ENCODE measurements at regions not wholly inside any gene's neighbourhood (a gene's known extent, or its start where the extent isn't known, plus 50 kb on each side); places are given as distances from the start of the nearest gene placed in this dataset.

DNA sequence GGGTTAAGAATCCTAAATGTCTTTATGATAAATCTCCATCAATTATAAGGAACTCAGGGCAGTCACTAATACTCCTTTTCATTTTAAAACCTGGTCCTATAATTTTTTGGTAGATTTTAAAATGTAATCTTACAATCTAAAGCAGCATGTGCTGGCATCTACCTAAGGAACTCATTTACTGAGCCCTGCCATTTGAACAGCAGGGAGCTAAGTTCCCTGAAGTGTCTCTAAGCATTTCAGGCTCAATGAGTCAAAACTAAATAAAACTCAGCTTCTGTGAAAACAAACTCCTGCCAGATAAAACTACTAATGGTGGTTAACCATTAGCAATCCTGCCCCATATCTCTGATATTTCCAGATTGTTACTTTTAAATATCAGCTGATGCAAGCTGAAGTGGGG is 1371.8 kb upstream of the PRMT6 start:
- TF ChIP-seq, protein P1, sequence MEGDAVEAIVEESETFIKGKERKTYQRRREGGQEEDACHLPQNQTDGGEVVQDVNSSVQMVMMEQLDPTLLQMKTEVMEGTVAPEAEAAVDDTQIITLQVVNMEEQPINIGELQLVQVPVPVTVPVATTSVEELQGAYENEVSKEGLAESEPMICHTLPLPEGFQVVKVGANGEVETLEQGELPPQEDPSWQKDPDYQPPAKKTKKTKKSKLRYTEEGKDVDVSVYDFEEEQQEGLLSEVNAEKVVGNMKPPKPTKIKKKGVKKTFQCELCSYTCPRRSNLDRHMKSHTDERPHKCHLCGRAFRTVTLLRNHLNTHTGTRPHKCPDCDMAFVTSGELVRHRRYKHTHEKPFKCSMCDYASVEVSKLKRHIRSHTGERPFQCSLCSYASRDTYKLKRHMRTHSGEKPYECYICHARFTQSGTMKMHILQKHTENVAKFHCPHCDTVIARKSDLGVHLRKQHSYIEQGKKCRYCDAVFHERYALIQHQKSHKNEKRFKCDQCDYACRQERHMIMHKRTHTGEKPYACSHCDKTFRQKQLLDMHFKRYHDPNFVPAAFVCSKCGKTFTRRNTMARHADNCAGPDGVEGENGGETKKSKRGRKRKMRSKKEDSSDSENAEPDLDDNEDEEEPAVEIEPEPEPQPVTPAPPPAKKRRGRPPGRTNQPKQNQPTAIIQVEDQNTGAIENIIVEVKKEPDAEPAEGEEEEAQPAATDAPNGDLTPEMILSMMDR (conservative IDR thresholded peaks at IDR 0.05; ENCODE audit: low read depth, low read length), result no peak
- H3K4me3 ChIP-seq (ENCODE audit: low read depth, low read length), result no peak overlapping the region
- no peak for DNase-seq (ENCODE audit: low read depth)

DNA sequence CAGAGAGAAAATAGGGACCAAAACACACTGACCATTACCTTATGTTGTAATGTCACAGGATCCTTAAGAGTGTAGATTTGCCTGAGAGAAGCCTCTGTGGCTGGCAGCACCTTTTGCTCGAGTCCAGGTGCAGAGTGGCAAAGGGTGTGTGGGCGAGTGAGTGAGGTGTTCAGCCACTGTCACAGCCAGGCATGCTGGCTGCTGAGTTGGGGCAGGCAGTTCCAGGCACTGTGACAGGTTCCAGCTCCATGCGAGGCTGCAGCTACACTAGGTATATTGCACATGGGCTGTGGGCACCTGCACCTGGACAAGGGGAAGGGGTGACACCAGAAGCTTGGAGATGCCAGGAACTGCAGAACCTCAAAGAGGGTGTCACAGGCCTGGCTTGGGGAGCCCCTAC is 1370.4 kb upstream of the PRMT6 start:
- DNase-seq (ENCODE audit: low read depth), result no peak
- TF ChIP-seq, protein P1 (conservative IDR thresholded peaks at IDR 0.05; ENCODE audit: low read depth, low read length), result no peak
- no peak overlapping the region for H3K4me3 ChIP-seq (ENCODE audit: low read depth, low read length)

DNA sequence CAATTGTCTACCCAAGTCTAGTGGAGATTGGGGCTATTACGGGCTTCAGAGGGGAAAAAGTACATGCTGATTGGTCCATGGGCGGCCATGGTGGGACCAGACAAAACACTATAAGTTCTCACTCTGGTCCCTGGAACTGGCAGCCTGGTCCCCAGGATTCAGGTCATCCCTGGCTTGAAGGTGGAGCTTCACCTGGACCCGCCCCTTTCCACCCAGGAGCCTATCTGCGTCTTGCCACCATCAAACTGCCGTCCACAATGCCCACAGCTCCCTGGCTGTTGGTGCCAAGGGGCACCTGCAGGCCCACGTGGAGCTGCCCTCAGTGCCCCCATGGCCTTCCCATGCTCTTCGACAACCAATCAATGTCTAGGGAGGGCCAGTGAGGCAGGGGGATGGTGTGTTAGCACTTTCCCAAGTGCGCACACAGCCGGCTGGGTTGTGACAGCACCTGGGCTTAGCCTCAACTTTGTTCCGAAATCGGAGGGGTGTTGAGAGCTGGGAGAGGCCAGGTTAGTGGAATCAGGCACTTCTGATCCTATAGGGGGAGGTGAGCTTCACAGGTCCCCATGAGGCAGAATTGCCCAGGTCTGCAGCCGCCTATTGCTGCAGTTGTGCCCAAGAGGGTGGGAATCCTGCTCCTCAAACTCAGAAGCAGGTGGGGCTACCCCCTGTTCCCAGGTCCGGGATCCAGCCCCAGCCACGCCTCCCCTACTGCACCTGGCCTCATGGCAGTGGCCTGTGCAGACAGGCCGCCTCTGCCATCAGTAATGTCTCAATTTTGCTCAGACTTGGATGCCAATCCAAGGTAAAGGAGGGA is 1369.4 kb upstream of the PRMT6 start:
- TF ChIP-seq, protein P1 (conservative IDR thresholded peaks at IDR 0.05; ENCODE audit: low read depth, low read length), result no peak
- no peak overlapping the region for H3K4me3 ChIP-seq (ENCODE audit: low read depth, low read length)
- no peak for DNase-seq (ENCODE audit: low read depth)

DNA sequence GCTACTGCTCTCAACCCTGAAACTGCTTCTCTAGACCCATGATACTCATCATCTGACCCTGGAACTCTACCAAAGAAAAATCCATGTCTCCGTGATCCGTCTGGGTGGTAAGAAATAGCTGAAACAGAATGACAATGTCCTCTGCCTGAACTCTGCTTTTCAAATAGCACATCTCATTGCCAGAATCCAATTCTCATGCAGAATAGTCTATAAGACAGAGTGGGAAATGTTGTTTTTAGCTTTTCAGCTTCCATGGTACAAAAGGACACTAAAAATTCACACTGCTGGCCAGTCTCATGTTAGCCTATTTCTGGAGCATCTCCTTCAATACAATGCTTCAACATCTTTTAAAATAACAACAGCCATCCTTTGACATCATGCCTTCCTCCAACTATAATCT is 1355.8 kb upstream of the PRMT6 start:
- TF ChIP-seq, protein P1 (conservative IDR thresholded peaks at IDR 0.05; ENCODE audit: low read depth, low read length), result no peak
- no peak for DNase-seq (ENCODE audit: low read depth)
- no peak overlapping the region for H3K4me3 ChIP-seq (ENCODE audit: low read depth, low read length)

DNA sequence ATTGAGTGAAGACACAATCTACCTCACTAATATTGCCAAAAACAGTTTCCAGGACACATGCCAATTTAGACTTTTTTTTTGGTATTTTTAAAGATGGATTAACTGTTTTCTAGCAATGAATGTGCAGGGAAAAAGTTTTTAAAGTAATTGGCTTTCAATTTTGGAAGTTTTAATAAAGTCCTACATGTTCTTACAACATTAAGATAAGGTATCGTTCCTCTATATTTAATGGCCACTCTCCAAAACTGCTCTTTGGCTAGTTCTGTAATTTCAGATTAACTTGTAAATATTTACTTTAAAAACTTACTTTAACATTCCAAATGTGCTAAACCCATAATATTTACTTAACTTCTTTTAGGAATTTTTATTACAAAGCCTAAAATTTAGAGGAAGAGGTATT is 1332.2 kb upstream of the PRMT6 start:
- DNase-seq (ENCODE audit: low read depth), result no peak
- TF ChIP-seq, protein P1 (conservative IDR thresholded peaks at IDR 0.05; ENCODE audit: low read depth, low read length), result no peak
- H3K4me3 ChIP-seq (ENCODE audit: low read depth, low read length), result no peak overlapping the region

DNA sequence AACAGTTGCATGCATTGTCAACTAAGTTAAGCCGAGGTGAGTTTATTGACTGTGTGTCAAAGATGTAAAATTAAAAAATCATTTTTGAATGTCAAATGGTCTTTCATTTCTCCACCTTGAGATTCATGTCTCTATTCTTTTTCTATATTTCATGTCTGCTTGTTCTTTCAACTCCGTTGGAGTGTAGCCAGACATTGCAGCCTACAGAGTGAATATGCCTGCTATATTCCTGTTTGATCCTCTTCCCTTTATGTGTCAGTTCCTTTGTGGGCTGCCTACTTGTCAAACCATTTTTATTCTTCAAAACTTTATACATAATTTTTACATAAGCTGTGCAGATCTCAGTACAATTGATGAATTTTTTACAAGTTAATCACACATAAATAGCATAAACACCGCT is 1325.8 kb upstream of the PRMT6 start:
- TF ChIP-seq, protein P1 (conservative IDR thresholded peaks at IDR 0.05; ENCODE audit: low read depth, low read length), result no peak
- no peak for DNase-seq (ENCODE audit: low read depth)
- no peak overlapping the region for H3K4me3 ChIP-seq (ENCODE audit: low read depth, low read length)

DNA sequence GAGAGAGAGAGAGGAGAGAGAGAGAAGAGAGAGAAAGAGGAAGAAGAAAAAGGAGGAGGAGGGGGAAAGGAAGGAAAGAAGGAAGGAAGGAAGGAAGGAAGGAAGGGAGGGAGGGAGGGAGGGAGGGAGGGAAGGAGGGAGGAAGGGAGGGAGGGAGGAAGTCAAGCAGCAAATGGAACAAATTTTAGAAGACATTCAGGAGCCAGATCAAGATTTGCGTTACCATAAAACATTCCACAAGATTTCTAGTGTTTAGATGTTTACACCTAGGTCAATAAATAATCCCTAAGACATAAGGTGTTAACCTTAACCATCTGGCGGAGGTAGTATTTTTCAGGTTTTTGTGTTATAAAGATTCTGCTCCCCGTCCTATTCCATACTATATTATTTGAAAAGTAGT is 1320.1 kb upstream of the PRMT6 start:
- no peak for DNase-seq (ENCODE audit: low read depth)
- TF ChIP-seq, protein P1 (conservative IDR thresholded peaks at IDR 0.05; ENCODE audit: low read depth, low read length), result no peak

More for the DNA sequence above, 1320.1 kb upstream of the PRMT6 start:
- no peak overlapping the region for H3K4me3 ChIP-seq (ENCODE audit: low read depth, low read length)
